ENCODE measurements at regions not wholly inside any gene's neighbourhood (a gene's known extent, or its start where the extent isn't known, plus 50 kb on each side); places are given as distances from the start of the nearest gene placed in this dataset.

DNA sequence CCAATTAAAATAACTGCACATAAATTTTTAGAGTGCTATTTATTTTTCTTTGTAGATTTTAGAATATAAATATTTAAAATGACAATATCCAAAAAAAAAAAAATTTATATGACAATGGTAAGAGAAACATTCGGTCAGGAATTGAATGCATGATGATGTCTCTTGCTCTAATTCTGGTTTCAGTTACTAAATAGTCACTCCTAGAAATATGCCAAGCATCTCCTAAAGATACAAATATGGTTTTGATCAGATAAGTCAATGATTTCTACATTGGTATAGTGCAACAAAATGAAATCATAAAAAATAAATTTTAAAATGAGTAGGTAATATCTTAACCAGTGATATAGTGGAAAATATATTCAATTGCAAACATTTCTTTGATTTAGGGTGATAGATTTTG lies 95.9 kb upstream of the ACKR3 start:
- TF ChIP-seq GATA1 (IDR thresholded peaks at IDR 0.05; ENCODE audit: low read depth, low read length) (no peak), POLR2A (IDR thresholded peaks at IDR 0.05; ENCODE audit: low read length) (no peak)
